ENCODE measurements at regions not wholly inside any gene's neighbourhood (a gene's known extent, or its start where the extent isn't known, plus 50 kb on each side); places are given as distances from the start of the nearest gene placed in this dataset.
"Not testable (repeated sequence)": the region's sequence is repeated elsewhere in the genome, so short reads cannot be mapped to it uniquely, and the experiment has no call there.

- TF ChIP-seq CTCF (IDR thresholded peaks at IDR 0.05; ENCODE audit: extremely low read depth, insufficient read depth, missing control alignments): no peak
- in situ Hi-C loops (cut with MboI; ENCODE audit: low pct_unique_long_range_greater_than_20kb, low sequenced_read_pairs, unreplicated experiment): no loop called here
- no peak for DNase-seq (ENCODE audit: low spot score)
Observed at GRCh38 chr1:4485878-4486277, 168.5 kb upstream of the AJAP1 start.

- in situ Hi-C loops (cut with MboI; ENCODE audit: low pct_unique_long_range_greater_than_20kb, low sequenced_read_pairs, unreplicated experiment): no loop called here
- no peak for TF ChIP-seq CTCF (IDR thresholded peaks at IDR 0.05; ENCODE audit: extremely low read depth, insufficient read depth, missing control alignments)
- no peak for DNase-seq (ENCODE audit: low spot score)
Observed at GRCh38 chr1:4486408-4487120, 167.8 kb upstream of the AJAP1 start.

- no peak for DNase-seq (ENCODE audit: low spot score)
- in situ Hi-C loops (cut with MboI; ENCODE audit: low pct_unique_long_range_greater_than_20kb, low sequenced_read_pairs, unreplicated experiment): no loop called here
- TF ChIP-seq CTCF (IDR thresholded peaks at IDR 0.05; ENCODE audit: extremely low read depth, insufficient read depth, missing control alignments): no peak
Observed at GRCh38 chr1:4488018-4488417, 166.4 kb upstream of the AJAP1 start.

GRCh38 chr1:4489486-4489885, 164.9 kb upstream of the AJAP1 start:
- in situ Hi-C loops (cut with MboI; ENCODE audit: low pct_unique_long_range_greater_than_20kb, low sequenced_read_pairs, unreplicated experiment): no loop called here
- no peak for DNase-seq (ENCODE audit: low spot score)
- TF ChIP-seq CTCF (IDR thresholded peaks at IDR 0.05; ENCODE audit: extremely low read depth, insufficient read depth, missing control alignments): no peak

GRCh38 chr1:4489992-4490391, 164.4 kb upstream of the AJAP1 start:
- in situ Hi-C loops (cut with MboI; ENCODE audit: low pct_unique_long_range_greater_than_20kb, low sequenced_read_pairs, unreplicated experiment); DNase-seq (ENCODE audit: low spot score): not testable (repeated sequence)

GRCh38 chr1:4494027-4494426, 160.4 kb upstream of the AJAP1 start:
- no peak for TF ChIP-seq CTCF (IDR thresholded peaks at IDR 0.05; ENCODE audit: extremely low read depth, insufficient read depth, missing control alignments)
- DNase-seq (ENCODE audit: low spot score): no peak
- in situ Hi-C loops (cut with MboI; ENCODE audit: low pct_unique_long_range_greater_than_20kb, low sequenced_read_pairs, unreplicated experiment): no loop called here

GRCh38 chr1:4494558-4494957, 159.9 kb upstream of the AJAP1 start:
- in situ Hi-C loops (cut with MboI; ENCODE audit: low pct_unique_long_range_greater_than_20kb, low sequenced_read_pairs, unreplicated experiment): no loop called here
- DNase-seq (ENCODE audit: low spot score): no peak
- TF ChIP-seq CTCF (IDR thresholded peaks at IDR 0.05; ENCODE audit: extremely low read depth, insufficient read depth, missing control alignments): no peak
